ENCODE measurements at regions not wholly inside any gene's neighbourhood (a gene's known extent, or its start where the extent isn't known, plus 50 kb on each side); places are given as distances from the start of the nearest gene placed in this dataset.
"Not testable (repeated sequence)": the region's sequence is repeated elsewhere in the genome, so short reads cannot be mapped to it uniquely, and the experiment has no call there.

DNA sequence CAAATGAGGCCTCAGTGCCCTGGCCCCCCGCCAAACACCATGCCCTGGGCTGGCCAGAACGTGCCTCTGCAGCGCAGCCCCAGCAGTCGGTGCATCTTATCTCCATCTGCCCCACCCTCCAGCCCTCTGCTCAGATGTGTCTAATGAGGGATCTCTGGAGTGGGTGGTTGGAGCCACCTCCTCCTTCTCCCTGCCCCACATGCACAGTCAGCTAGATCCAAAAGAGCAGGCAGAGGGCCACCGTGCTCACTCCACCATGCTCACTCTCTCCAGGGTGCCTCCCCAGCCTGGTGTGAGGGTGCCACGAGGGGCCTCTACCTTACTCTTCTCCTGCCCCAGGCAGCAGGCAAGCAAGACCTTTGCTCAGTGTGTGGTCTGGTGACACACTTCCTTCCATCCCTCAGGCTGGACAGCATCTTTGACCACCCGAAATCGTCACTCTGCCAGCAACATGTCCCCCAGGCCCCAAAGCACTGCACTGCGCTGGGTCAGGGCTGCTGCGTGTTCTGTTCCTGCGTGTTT is 266.1 kb upstream of the HDAC4 start:
- no peak for DNase-seq

DNA sequence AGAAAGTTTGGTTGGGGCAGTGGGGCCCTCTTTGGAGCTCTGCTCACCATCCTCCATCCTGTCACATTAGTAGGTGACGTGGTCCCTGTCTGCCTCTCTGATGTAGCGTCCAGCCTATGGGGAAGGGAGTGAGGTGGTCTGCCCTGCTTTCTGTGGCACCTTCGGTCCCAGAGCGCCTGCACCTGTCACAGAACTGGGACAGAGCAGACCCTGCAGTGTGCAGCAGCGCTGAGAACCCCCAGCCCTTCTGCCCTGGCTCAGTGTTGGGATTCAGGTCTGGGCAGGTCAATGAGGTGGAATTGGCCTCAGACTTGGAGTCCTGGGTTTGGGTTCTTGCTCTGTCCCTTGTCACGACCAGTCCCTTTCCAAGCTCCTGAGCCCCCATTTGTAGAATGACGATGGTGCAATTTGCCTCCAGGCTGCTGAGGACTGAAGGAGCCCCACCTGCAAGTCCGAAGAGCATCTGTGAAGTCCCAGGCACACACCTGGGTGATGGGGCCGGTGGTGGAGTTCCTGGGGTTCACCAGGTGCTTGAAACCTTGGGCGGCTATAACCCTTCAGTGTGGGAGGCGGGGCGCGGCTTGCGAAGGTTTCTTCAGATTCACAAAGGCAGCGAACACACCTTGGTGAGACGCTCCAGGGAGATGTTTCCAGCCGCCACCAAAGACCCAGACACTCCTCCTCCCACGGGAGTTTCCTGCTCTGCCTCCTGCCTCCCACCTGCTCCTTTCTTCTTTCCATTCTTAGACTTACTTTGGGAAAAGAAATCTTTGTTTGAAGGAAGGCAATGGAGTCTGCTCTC is 265.4 kb upstream of the HDAC4 start:
- DNase-seq: no peak

DNA sequence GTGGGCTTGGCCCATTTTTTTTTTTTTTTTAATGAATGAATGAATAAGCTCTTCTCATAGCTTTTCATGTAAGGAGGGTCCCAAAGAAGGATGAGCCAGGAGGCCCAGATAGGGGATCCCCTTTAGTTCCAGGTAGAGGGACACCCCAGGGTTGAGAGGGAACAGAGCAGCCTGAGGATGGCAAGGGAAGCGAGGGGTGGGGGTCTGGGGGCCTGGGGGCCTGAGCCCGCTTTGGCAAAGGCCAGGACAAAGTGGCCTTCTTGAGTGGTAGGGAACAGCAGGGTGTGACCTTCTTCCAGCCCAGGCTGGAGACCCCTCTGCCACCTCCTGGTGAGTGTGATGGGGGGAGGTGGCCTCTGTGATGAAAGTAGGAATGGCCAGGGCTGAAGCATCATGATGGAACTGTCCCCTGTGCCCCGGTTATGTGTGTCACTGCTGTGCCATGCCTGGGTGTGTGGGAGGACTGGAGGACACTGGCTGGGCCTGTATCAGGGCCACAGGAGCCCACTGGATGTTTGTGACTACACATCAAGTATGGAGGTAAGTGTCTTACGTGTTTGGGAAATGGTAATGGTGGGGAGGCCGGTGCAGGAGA is 263.5 kb upstream of the HDAC4 start:
- no peak for DNase-seq

DNA sequence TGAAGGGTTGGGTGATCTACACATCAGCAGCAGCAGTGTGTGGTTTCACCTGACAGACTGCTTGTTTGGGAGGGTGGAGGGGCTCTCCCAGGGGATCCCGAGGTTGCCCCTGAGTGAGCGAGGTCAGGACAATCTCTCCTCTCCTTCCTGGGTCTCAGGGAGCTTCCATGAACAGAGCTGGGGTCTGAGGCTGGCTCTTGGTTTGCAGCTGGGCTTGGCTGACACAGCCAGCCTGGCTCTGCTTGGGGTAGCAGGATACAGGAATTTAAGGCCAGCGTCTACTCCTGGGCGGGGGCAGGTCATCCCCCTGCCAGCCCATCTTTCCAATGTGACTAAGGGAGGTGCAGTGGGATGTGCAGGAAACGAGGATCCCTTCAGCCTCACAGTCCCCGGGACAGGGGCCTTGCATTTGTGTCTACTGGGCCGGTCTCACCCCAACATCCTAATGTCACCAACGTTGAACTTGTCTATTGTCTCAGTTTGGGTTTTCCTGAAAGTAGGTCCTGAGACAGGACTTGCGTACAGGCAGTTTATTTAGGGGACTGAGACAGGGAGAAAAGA is 262.6 kb upstream of the HDAC4 start:
- DNase-seq: no peak

DNA sequence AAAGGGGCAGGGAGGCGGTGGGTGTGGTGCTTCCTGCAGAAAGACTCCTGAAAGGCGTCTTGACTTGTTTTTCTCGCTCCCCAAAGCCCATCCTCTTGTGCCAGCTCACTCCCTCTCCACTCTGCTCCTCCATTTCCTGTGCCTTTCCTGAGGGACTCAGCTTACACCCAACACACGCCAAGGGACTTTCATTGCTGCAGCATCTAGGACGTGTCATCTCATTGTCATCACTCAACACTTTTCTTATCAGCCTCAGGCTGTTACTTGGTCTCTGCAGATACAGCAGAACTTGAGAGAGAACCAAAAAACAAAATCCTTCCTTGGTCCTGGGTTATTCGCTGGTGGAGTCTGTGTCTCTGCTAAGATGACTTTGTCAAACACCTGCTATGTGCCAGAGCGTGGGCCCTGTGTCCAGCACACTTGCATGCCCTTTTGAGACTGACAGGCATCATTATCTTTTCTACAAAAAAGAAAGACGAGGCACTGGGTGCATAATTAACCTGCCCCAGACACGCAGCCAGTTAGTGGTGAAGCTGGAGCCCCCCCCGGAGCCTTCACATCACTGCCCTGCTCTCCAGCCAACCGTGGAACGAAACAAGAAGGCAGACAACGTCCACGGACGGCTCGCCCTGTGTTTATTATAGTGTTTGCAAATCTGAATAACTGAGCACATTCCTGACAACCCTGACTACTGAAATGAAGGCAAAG is 261.7 kb upstream of the HDAC4 start:
- DNase-seq: no peak

DNA sequence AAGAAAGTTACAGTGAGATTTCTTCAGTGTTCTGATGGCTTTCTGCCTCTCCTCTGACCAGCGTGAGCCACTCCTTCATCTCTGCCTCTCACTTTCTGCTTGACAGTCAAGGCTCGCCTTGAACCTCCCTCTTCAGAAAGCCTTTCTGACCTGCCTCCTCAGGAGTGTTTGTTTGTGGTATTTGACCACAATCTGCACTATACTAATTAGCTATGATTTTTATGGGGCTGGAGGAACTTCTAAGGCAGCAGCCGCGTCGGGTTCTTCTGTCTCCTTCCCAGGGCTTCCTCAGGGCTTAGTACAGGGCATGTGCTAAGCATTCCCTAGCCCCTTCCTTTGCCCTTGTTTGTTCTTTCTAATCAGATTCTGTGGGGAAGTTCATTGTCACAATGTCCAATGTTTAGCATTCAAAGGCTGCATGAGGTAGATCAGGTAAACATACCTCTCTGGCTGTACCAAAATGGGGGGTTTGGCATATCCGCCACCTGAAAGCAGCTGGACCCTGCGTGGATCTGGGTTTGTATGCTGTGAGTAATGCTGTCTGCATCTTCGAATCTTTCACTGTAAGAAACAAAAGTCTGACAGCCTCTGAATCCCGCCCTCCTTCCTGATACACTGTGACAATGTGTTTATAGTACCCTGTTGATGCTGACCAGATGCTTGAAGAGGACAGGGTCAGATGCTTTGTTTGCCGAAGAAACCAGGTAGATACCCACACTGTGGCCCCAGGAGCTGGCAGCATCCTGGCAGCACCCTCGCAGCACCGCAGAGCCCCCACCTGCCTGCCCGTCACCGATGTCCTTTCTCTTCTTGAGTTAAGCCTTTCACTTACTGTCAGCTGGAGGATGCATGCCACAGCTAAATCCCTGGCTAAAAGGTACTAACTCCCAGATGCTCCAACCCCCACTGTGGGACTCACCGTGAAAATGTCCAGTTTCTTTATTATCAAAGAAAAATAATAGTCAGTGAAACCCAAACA is 260.8 kb upstream of the HDAC4 start:
- no peak for DNase-seq

DNA sequence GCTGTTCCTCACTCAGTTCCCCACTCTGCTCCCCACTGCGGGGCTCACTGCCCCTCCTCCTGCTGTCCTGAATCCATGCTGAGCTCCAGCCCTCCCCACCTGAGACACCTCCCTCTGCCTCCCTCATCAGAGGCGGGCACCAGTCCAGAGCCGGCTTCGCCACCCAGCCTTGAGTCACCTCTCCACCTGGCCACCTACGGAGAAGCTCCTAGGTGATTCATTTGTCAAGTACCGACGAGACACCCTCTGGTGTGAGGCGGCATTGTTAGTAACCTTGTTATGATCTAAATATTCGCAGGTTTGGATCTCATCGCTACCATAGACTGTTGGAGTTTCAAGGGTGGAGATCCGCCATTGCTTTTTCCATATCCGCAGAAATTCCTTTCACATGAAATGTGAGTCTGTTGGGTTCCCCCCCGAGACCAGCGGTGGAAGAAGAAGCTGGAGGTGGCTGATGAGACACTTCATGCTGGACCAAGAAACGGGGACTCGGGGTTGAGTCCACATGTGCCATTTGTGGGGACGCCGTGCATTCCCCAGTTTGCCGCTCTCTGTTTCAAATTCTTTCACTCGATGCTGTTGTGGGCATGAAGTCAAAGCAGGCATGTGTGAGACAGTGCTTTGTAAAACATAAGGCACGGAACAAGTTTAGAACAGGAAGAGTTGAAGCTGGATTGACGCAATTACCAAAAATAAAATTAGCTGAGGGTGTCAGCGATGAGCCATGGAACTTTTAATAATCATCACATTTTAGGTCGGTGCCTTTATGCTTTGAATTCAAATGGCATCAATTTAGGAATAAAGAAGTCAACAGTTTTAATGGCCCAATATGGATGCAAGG is 259.8 kb upstream of the HDAC4 start:
- no peak for DNase-seq

DNA sequence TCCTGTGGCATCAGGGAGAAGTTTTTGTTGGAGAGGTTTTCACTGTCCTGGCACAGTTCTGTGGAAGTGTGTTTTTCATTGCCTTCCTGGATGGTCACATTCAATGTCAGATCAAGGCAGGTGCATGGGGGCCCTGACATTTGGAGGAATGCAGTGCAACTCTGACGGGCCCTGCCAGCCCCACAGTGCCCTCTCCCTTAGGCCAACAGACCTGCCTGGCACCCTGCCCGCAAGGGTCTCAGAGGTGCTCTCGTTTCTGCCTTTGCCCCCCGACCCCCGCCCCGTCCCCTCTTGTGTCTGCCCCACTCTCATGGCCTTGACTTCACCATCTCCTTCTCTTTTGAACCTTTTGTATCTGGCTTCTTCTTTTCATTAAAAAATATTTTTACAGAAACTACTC is 257.2 kb upstream of the HDAC4 start:
- DNase-seq: no peak

DNA sequence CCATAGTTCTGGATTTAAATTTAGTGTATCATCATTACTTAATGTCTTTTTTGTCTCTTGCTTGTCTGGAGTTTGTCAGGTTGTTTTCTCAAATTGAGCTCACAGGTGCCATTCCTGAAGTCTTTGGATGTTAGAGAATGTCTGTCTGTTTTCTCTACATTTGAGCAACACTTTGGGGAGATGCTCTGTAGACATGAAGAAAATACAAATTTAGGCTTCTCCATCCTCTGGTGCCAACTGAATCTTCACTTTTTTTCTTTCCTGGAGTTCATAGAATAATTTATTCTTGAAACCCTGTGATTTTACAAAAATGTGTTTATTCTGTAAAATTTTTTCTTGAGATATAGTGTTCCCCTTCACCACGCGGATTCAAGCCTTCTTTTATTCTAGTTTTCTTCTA is 256.4 kb upstream of the HDAC4 start:
- no peak for DNase-seq

DNA sequence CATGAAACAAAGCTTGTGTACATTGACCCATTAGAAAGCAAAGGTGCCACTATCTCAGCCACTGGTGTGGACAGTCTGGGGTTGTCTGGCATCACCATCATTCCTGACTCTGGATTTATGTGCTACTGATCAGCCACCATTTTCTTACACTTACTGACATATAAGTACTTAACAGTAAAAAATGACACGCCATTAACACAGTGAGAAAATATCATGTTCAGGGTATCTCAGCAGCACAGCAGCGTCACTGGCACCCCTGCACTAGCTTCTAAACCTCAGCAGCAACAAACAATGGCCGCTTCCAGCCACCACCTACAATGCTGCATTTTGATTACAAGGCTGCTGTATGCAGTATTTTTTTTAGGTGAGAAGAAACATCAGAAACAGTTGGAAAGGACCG is 253.4 kb upstream of the HDAC4 start:
- DNase-seq: no peak

DNA sequence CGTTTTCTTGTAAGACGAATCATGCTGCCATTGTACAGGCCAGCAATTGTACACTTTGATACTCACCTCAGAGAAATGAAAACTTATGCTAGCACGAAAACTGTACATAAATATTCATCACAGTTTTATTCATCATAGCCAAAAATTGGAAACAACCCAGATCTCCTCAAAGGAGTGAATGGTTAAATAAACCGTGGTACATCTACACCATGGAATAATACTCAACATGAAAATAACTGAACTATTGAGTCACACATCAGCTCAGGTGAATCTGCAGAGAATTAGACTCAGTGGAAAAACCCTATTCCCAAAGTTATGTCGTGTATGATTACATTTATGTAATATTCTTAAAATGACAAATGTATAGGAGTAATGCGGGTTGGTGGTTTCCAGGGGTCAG is 251.0 kb upstream of the HDAC4 start:
- DNase-seq: no peak

DNA sequence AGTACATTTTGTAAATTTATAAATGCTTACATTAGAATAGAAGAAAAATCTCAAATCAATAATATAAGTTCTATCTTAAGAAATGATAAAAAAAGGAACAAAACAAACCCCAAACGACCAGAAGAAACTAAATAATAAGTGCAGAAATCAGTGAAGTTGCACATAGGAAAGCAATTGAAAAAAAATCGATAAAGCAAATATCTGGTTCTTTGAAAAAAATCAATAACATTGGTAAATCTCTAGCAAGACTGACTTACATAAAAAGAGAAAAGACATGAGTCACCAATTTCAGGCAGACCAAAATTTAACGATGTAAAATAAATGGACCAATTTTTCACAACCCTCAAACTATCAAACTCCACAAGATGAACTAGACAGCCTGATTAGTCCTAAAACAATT is 249.9 kb upstream of the HDAC4 start:
- no peak for DNase-seq

DNA sequence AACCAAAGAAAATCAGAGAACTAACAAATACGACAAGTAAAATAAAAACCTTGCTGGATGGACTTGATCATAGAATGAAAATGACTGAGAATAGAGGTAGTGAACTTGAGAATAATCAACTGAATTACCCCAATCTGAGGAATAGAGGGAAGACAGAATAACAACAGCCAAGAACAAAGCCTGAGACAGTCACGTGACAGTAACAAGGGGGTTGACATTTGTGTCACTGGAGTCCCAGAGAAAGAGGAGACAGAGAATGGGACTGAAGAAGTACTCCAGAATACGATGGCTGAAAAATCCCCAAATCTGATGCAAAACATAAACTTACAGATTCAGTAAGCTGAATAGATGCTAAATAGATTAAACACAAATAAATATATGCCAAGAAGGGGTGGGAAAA is 248.5 kb upstream of the HDAC4 start:
- DNase-seq: no peak

DNA sequence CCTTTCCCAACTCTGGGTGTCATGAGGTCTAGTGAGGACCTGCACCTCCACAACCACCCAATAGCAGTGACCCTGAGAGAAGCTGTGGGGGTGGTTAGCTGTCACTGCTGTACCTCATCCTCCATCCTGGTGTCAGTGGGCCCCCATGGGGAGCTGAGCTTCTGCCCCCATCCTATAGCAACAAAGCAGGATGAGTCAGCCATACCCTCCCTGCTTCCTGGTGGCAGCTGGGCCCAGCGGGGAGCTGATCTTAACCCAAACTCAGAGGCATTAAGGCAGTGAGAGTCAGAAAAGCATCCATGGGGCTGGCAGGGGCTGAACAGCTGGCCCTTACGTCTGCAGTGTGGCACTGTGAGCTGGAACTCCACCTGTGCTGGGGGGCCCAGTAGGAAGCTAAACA is 247.8 kb upstream of the HDAC4 start:
- DNase-seq: no peak

DNA sequence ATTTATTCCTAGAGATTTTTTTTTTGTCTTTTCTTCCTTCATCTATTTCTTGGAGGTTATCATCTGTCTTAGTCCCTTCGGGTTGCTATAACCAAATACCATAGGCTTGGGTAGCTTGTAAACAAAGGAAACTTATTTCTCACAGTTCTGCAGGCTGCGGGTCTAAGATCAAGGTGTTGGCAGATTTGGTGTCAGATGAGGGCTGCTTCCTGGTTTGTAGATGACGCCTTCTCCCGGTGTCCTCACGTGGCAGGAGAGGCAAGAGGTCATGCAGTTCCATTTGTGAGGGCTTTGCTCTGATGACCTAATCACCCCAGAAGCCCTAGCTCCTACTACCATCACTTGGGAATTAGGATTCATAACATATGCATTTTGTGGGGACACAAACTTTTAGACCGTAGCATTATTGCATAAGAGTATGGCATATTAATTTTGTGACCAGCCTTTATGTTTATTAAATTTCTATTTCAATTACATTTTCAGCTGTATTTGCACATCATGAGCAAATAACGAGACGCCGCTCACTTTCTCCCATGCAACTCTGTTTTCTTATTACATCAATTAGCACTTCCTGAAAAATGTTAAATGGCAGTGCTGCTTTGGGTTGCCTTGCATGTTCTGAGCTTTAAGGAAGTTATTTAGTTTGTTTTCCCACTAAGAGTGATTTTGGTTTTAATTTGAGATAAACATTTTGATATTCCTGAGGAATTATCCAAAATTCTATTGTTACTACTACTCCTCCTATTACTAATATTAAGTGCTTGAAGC is 246.4 kb upstream of the HDAC4 start:
- no peak for DNase-seq

DNA sequence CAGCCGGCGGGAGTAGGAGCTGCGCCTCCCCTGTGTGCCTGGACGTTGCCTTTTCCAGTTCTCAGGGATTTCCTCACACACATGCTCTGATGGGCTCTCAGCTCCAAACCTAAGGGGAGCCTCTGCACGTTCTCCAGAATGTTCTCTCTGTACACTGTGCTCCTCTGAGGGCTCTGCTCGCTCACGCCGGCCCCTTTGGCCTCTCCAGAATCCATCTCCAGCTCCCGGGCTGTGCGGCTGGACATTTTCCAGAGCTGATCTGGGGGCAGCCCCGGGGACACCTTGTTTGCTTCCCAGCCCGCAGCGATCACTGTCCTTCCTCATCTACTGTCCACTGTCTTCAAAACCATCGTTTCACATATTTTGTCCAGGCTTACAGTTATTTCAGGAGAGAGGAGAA is 245.4 kb upstream of the HDAC4 start:
- no peak for DNase-seq

DNA sequence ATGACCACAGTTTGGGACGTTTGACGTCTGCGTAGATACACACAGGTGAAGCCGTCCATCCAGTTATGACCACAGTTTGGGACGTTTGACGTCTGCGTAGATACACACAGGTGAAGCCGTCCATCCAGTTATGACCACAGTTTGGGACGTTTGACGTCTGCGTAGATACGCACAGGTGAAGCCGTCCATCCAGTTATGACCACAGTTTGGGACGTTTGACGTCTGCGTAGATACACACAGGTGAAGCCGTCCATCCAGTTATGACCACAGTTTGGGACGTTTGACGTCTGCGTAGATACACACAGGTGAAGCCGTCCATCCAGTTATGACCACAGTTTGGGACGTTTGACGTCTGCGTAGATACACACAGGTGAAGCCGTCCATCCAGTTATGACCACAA is 243.8 kb upstream of the HDAC4 start:
- DNase-seq: not testable (repeated sequence)

DNA sequence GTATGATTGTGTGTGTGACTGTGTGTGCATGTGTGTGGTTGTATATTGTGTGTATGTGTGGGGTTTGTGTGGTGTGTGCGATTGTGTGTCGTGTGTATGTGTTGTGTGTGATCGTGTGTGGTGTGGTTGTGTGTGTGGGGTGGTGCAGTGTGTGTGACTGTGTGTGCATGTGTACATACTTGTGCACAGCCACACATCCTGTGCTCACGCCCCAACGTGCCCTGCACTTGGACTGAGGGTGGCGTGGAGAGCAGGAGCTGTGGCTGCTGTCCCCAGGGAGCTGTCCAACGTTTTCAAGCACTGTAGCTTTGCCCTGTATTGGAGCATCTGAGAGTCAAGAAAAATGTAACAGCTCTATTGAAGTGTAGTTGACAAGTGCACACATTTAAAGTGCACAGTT is 243.2 kb upstream of the HDAC4 start:
- no peak for DNase-seq

DNA sequence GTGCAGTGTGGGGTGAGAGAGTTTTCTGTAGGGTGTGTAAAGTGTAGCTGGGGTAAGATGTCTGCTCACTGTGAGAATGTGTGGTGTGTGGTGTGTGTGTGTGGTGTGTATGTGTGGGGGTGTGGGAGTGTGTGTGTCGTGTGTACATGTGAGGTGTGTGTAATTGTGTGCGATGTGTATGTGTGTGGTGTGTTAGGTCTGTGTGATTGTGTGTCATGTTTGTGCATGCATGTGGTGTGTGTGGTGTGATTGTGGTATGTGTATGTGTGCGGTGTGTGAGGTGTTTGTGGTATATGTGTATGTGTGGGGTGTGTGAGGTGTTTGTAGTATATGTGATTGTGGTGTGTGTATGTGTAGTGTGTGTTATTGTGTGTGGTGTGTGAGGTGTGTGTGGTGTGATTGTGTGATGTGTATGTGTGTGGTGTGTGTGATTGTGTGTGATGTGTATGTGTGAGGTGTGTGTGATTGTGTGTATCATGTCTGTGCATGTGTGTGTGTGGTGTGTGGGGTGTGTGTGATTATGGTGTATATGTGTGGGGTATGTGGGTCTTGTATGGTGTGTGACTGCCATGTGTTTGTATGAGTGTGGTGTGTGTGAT is 241.7 kb upstream of the HDAC4 start:
- no peak for DNase-seq

DNA sequence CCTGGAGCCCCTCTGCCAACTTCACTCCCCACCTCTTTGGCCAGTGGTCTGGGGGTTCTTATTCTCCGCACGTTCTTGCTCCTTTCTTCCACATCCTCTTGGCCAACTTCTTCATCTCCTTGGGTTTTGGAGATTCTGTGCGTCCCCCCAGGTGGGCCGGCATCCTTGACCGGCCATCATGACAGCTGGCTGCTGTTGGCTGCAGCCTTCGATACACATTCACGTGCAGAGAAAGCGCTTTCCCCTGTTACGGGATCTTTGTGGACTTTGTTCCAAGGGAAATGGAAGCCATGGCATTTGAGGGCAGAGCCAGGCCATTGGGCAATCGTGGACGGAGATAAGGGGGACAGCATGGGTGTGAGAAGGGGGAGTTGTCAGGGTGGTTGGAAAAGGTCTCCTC is 241.1 kb upstream of the HDAC4 start:
- not testable (repeated sequence) for DNase-seq
